GM12891 (cell line): ENCODE measurements at regions not wholly inside any gene's neighbourhood (a gene's known extent, or its start where the extent isn't known, plus 50 kb on each side); places are given as distances from the start of the nearest gene placed in this dataset.

ENCODE experiments used
- DNase-seq: peaks from one replicate; pipeline ENCODE4 v3.0.0; 2011; ENCODE audit warnings: low spot score; ENCODE audit not compliant: insufficient read length
- FAIRE-seq: peaks from 2 replicates; lab custom pipeline; 2011; peaks lifted over from hg19 to GRCh38; lab: Jason Lieb, UNC
- PAX5 ChIP-seq: IDR thresholded peaks from 2 replicates; pipeline ENCODE4 v1.6.1; 2011; ENCODE audit warnings: low read length, moderate library complexity, mild to moderate bottlenecking; ENCODE audit not compliant: insufficient read depth, severe bottlenecking
- POLR2A ChIP-seq: IDR thresholded peaks from 2 replicates; pipeline ENCODE4 v1.6.1; 2011; ENCODE audit warnings: low read depth, low read length, control low read depth
- POLR2AphosphoS5 ChIP-seq: IDR thresholded peaks from 2 replicates; pipeline ENCODE4 v1.6.1; 2011; ENCODE audit warnings: low read depth, low read length, control low read depth
- POU2F2 ChIP-seq: IDR thresholded peaks from 2 replicates; pipeline ENCODE4 v1.6.1; 2011; ENCODE audit warnings: low read depth, mild to moderate bottlenecking, control low read depth, low read length, moderate library complexity
- SPI1 ChIP-seq: IDR thresholded peaks from 2 replicates; pipeline ENCODE4 v1.6.1; 2011; ENCODE audit warnings: low read depth, low read length, control low read depth
- TAF1 ChIP-seq: IDR thresholded peaks from 2 replicates; pipeline ENCODE4 v1.6.1; 2011; ENCODE audit warnings: low read depth, low read length, control low read depth

DNA sequence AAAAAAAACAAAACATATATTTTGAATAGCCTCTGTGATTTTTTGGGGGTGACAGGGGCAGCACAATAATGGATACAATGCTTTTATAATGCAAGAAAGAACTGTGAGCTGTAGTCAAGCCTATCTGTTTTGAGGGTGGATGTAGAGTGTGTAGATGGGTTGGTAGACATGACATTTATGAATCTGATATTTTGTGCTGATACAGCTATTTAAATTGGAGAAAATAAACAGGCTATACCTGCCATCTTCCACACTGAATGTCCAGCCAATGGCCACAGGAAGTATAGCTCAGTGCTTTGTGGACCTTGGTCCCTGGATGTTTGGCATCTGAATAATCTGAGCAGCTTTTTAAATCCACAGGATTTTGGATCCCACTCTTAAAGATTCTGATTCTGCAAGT is 175.0 kb downstream of the NEDD1 start:
- no peak for TF ChIP-seq POU2F2
- FAIRE-seq (no peak), DNase-seq (no peak)

- TF ChIP-seq PAX5 (no peak), POU2F2 (no peak), POLR2AphosphoS5 (no peak), SPI1 (no peak), POLR2A (no peak), TAF1 (no peak)
- FAIRE-seq: no peak
These were observed 186.2 kb downstream of the NEDD1 start for GRCh38 chr12:97093187-97093683.

GRCh38 chr12:97097734-97098133 is 190.7 kb downstream of the NEDD1 start:
- no peak for FAIRE-seq
- TF ChIP-seq TAF1: no peak
- no peak for TF ChIP-seq POLR2AphosphoS5
- no peak for TF ChIP-seq POU2F2
- no peak for DNase-seq

More at GRCh38 chr12:97093187-97093683, 186.2 kb downstream of the NEDD1 start:
- DNase-seq: no peak

DNA sequence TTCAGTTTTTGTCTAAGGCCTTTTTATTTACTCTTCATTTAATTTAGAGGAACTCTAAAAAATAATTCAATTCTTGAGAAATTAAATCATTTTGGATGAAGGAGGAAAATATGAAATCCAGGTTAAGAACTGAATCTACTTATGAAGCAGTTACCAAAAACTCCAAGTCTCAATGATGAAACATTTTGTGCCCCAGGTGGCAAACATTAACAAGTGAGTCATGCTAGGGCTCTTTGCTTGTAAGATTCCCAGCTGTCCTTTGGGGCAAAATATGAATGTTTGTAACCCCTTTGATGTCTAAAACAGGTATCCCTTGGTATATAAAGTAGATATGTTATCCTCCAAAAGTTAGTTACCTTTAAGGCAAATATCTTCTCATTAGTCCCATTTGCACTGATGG is 202.4 kb downstream of the NEDD1 start:
- TF ChIP-seq POLR2AphosphoS5 (no peak), POU2F2 (no peak), SPI1 (no peak), TAF1 (no peak), PAX5 (no peak), POLR2A (no peak)
- FAIRE-seq (no peak), DNase-seq (no peak)

- no peak for FAIRE-seq
- TF ChIP-seq SPI1: no peak
- DNase-seq: no peak
These were observed 205.1 kb downstream of the NEDD1 start for GRCh38 chr12:97112136-97112535.

DNA sequence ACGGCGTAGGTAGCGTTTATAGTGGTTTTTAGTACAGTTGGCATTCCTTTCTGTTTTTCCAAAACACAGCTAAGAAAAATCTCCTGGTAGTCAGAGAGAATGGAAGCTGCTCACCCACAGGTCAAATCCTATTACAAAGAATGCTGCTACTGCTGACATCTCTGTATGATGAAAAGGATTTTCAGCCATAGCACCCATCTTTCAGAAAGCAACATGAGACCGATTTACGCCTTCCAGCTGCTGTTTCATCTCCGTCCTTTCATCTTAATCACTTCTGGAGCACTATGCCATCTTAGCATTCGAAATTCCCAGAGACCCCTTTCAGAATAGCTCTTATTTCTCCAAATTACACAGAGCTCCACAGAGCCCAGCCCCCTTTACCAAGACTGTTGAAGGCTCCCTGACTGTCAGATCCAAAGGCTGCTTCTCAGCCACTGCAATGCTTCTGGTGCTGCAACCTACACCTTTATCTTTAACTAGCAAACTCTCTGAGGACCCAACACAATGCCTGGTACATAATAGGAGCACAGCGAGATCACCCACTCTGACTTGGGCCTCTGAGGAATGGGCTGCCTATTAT is 211.8 kb downstream of the NEDD1 start:
- FAIRE-seq (no peak), DNase-seq (no peak)
- TF ChIP-seq SPI1: no peak
- no peak for TF ChIP-seq PAX5
- no peak for TF ChIP-seq POLR2A
- no peak for TF ChIP-seq TAF1
- no peak for TF ChIP-seq POLR2AphosphoS5
- no peak for TF ChIP-seq POU2F2

GRCh38 chr12:97127061-97127460 is 220.0 kb downstream of the NEDD1 start:
- DNase-seq (no peak), FAIRE-seq (no peak)
- TF ChIP-seq POU2F2 (no peak), PAX5 (no peak), SPI1 (no peak), POLR2A (no peak), POLR2AphosphoS5 (no peak), TAF1 (no peak)

- FAIRE-seq (no peak), DNase-seq (no peak)
- TF ChIP-seq POLR2A (no peak), POLR2AphosphoS5 (no peak), POU2F2 (no peak), SPI1 (no peak), PAX5 (no peak), TAF1 (no peak)
These were observed 224.3 kb downstream of the NEDD1 start for GRCh38 chr12:97131220-97131981.

DNA sequence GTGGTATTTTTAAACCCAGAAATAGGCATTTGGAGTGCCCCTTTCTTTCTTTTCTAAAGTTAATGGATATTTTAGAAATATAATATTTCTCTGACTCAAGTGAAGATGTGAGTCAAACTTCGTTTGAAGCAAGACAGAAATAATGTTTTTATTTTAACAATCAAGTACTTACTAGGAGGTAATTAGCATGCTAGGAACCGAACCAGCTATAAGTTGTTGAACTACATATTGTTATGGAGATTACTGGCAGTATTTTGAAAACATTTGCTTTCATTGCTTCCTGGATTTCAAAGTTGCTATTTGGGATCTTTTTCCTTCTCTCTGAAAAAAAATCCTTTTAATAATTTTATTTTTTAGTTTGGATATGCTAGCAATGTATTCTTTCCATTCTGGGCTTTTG is 225.2 kb downstream of the NEDD1 start:
- FAIRE-seq: no peak
- TF ChIP-seq SPI1: no peak
- DNase-seq: no peak

GRCh38 chr12:97134495-97134894 is 227.4 kb downstream of the NEDD1 start:
- FAIRE-seq: no peak
- DNase-seq: no peak
- no peak for TF ChIP-seq POU2F2

DNA sequence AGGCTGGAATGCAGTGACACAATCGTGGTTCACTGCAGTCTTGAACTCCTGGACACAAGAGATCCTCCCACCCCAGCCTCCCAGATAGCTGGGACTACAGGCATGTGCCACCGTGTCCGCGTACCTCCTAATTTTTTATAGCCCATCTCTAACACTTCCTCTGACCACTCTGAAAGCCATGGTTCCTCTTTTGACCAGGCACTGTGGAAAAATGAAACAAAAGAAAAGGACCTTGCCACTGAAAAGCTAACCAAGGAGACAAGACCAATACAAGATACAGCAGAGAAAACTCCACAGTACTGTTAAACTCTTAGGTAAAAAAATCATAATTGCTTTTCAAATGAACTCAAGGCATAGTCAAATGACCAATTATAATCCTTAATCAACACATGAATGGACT is 233.3 kb downstream of the NEDD1 start:
- FAIRE-seq (no peak), DNase-seq (no peak)
- no peak for TF ChIP-seq TAF1
- no peak for TF ChIP-seq POU2F2
- TF ChIP-seq SPI1: no peak
- TF ChIP-seq PAX5: no peak
- no peak for TF ChIP-seq POLR2A
- no peak for TF ChIP-seq POLR2AphosphoS5
